GM21360 (cell line): ENCODE measurements at regions not wholly inside any gene's neighbourhood (a gene's known extent, or its start where the extent isn't known, plus 50 kb on each side); places are given as distances from the start of the nearest gene placed in this dataset.
"Not testable (repeated sequence)": the region's sequence is repeated elsewhere in the genome, so short reads cannot be mapped to it uniquely, and the experiment has no call there.

ENCODE experiments used
- ATAC-seq: cut with Tn5 transposase; IDR thresholded peaks from one replicate; pipeline ENCODE4 v1.9.1; 2021; ENCODE audit warnings: mild to moderate bottlenecking, moderate library complexity; ENCODE audit not compliant: unreplicated experiment

DNA sequence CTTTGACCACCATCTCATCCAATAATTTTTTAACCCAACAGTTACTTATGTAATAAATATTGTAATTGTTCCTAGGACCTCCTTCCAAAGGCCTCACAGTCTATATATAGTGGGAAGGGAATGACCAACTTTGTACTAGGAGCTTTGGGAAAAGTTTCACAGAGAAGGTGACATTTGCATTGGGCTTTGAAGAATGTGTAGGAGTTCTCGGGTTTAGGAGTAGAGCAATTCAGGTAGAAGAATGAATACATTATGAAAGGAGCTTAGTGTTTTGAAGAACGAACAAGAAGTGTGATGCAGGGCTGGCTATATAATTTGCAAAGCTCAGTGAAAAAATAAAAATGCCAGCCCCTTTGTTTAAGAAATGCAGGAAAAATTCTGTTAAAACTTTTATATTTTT lies 330.4 kb upstream of the DEPDC1 start:
- ATAC-seq = no peak

GRCh38 chr1:68828013-68828412 lies 331.1 kb upstream of the DEPDC1 start:
- no peak for ATAC-seq

- no peak for ATAC-seq
These were observed 334.4 kb upstream of the DEPDC1 start for GRCh38 chr1:68831281-68831680.

- ATAC-seq = no peak
These were observed 351.1 kb upstream of the DEPDC1 start for GRCh38 chr1:68848017-68848416.

DNA sequence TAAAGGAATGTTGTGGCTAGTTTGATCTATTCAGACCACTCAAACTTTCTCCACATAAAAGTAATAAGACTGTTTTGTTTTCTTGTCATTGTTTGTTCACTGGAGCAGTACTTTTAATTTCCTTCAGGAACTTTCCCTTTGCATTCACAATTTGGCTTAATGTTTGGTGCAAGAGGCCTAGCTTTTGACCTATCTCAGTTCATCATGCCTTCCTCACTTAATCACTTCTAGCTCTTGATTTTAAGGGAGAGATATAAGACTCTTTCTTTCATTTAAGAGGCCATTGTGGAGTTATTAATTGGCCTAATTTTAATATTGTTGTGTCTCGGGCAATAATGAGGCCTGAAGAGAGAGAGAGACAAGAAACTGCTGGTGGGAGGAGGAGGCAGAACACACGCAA lies 371.7 kb upstream of the DEPDC1 start:
- ATAC-seq = no peak

- ATAC-seq = no peak
These were observed 376.3 kb upstream of the DEPDC1 start for GRCh38 chr1:68873144-68873543.

DNA sequence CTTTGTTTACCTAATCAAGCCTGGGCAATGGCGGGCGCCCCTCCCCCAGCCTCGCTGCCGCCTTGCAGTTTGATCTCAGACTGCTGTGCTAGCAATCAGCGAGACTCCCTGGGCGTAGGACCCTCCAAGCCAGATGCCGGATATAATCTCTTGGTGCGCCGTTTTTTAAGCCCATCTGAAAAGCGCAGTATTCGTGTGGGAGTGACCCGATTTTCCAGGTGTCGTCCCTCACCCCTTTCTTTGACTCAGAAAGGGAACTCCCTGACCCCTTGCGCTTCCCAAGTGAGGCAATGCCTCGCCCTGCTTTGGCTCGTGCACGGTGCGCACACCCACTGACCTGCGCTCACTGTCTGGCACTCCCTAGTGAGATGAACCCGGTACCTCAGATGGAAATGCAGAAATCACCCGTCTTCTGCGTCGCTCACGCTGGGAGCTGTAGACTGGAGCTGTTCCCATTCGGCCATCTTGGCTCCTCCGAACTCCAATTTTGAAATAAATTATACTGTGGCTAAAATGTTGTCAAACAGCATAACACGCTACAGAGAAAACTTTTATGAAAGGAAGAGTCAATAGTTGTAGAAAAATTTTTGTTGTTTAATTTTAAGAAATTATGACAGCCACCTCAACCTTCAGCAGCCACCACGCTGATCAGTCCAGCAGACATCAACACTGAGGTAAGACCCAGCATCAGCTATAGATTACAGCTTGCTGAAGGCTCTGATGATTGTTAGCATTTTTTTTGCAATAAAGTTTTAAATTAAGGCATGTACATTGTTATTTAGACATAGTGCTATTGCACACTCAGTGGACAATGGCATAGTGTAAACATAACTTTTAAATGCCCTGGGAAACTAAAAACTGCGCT lies 384.7 kb upstream of the DEPDC1 start:
- not testable (repeated sequence) for ATAC-seq

GRCh38 chr1:68889471-68889870 lies 392.6 kb upstream of the DEPDC1 start:
- no peak for ATAC-seq

- no peak for ATAC-seq
These were observed 393.9 kb upstream of the DEPDC1 start for GRCh38 chr1:68890736-68891135.

- ATAC-seq = no peak
These were observed 407.6 kb upstream of the DEPDC1 start for GRCh38 chr1:68904477-68904876.

GRCh38 chr1:68906431-68906830 lies 409.5 kb upstream of the DEPDC1 start:
- no peak for ATAC-seq

DNA sequence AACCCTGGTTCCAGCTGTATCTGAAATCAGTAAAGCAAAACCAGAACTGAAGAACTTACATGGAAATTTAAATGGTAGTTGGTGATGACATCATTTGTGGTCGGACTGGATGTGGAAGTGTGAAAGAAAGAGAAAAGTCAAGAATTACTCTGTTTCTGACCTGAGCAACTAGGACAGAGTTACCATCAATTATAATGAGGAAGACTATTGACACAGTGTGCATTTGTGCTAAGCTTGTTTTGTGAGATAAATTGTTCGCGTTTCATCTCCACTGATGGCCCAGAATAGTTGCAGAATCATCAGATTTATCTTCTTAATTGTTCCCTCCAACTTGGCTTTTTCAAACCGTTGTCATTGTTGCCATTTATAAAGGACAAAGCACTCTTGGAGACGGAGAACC lies 410.6 kb upstream of the DEPDC1 start:
- ATAC-seq = no peak

- ATAC-seq = no peak
These were observed 411.4 kb upstream of the DEPDC1 start for GRCh38 chr1:68908316-68908715.

GRCh38 chr1:68916221-68916902 lies 419.5 kb upstream of the DEPDC1 start:
- ATAC-seq = no peak

GRCh38 chr1:68917456-68917855 lies 420.6 kb upstream of the DEPDC1 start:
- no peak for ATAC-seq

GRCh38 chr1:68918563-68918962 lies 421.7 kb upstream of the DEPDC1 start:
- ATAC-seq = no peak

DNA sequence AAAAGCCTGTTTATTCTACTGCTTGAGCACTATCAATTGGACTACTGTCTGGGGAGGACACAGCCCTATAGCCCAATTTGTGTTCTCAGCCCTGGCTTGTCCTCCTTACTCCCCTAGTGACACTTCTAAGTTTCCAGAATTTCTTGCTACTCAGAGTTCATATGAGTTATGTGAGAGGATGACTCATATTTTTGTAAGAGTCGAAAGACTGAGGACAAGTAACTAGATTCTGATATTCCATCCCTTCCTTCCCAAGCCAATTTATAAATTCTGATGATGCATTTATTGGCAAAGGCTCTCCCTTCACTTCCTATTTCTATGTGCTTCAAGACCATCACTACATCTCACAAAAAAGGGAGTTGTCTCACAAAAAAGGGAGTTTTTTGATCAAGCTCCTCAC lies 422.2 kb upstream of the DEPDC1 start:
- no peak for ATAC-seq

DNA sequence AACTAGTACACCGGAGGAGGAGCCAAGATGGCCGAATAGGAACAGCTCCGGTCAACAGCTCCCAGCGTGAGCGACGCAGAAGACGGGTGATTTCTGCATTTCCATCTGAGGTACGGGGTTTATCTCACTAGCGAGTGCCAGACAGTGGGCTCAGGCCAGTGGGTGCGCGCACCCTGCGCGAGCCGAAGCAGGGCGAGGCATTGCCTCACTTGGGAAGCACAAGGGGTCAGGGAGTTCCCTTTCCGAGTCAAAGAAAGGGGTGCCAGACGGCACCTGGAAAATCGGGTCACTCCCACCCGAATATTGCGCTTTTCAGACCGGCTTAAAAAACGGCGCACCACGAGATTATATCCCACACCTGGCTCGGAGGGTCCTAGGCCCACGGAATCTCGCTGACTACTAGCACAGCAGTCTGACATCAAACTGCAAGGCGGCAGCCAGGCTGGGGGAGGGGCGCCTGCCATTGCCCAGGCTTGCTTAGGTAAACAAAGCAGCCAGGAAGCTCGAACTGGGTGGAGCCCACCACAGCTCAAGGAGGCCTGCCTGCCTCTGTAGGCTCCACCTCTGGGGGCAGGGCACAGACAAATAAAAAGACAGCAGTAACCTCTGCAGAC lies 426.7 kb upstream of the DEPDC1 start:
- not testable (repeated sequence) for ATAC-seq

DNA sequence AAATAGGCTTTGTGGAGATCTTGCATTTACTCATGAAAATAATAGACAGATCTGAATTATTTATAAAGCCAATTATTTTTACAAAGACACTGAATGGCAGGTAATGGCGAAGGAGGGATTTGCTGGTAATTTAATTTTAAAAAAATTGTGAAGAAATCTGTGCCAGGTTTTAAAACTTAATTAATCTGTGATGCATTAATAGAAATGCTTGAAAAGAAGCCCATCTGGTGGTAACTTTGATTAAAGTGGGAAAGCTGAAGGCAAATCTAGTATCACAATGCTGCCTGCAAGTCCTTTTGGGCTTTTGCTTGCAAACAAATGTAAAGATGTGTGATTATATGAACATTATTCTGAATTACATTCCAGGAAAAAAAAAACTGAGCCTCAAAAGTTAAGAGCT lies 433.2 kb upstream of the DEPDC1 start:
- ATAC-seq = no peak

DNA sequence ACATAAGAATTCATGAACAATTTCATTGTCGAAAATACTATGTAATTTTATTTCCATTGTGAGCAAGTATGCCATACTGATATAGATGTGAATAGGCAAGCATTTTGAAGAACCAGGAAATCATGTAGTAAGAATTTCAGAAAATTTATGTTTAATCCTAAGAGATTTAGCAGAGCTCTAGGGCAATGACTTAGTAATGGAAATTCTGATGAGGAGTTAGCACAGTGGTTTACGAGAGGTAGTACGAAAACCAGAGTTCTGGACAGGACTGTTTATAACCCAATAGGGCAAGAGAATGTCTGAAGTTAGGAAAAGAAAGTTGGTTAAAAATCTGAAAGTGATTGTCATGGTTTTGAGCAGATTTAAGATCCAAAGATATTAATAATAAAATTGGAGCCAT lies 439.6 kb upstream of the DEPDC1 start:
- no peak for ATAC-seq

DNA sequence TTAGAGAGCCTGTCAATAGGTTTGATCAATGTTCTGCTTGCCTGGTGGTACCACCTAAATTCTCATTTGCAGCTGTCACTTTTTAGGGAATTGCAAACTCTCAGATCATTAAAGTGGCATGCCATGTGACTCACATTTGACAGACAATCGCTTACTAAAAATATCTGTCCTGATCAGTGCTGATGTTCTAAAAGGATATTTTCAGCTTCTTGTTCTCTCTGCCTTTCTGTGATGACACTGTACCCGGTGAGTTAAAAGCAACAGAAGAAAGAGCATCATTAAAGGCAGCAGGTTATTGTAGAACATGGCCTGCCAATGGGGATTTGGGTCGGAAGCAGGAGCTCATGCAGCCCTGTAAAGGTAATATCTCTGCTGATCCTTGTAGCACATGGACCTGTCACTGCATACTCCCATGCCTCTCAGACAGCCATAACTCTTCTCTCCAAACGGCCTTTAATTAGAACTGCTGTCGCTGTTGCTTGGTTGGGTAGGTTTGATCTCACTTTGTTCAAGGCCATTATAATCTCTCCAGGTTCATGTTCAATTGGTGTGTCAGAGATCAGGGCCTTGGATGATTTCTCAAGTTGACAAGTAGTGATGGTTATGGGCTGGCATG lies 441.3 kb upstream of the DEPDC1 start:
- no peak for ATAC-seq

- no peak for ATAC-seq
These were observed 453.2 kb upstream of the DEPDC1 start for GRCh38 chr1:68950036-68950435.
